Hepatocyte (in vitro differentiated cells): ENCODE measurements at regions not wholly inside any gene's neighbourhood (a gene's known extent, or its start where the extent isn't known, plus 50 kb on each side); places are given as distances from the start of the nearest gene placed in this dataset.

ENCODE experiments used
- DNase-seq: peaks from one replicate; pipeline ENCODE4 v3.0.0-alpha.2; 2016; ENCODE audit warnings: low spot score
- H2AFZ ChIP-seq: fragments of 200-600 bp; sonication (generic); 2 replicates; pipeline ENCODE4 v1.6.0; 2016; ENCODE audit warnings: antibody characterized with exemption, mild to moderate bottlenecking
- H3K27ac ChIP-seq: fragments of 200-600 bp; sonication (generic); 2 replicates; pipeline ENCODE4 v1.5.1; 2016; ENCODE audit warnings: mild to moderate bottlenecking
- H3K27me3 ChIP-seq: fragments of 200-600 bp; sonication (generic); 2 replicates; pipeline ENCODE4 v1.6.1; 2016
- H3K36me3 ChIP-seq: fragments of 200-600 bp; sonication (generic); replicated peaks from 2 replicates; pipeline ENCODE4 v1.5.1; 2016; ENCODE audit warnings: low read depth; ENCODE audit not compliant: insufficient read depth
- H3K4me1 ChIP-seq: fragments of 200-600 bp; sonication (generic); 2 replicates; pipeline ENCODE4 v1.5.1; 2016; ENCODE audit warnings: mild to moderate bottlenecking, moderate library complexity; ENCODE audit not compliant: insufficient read depth
- H3K4me2 ChIP-seq: fragments of 200-600 bp; sonication (generic); 2 replicates; pipeline ENCODE4 v1.6.0; 2016
- H3K4me3 ChIP-seq: fragments of 200-600 bp; sonication (generic); 2 replicates; pipeline ENCODE4 v1.5.1; 2016; ENCODE audit warnings: mild to moderate bottlenecking
- H3K79me2 ChIP-seq: fragments of 200-600 bp; sonication (generic); 2 replicates; pipeline ENCODE4 v1.6.0; 2017; ENCODE audit warnings: mild to moderate bottlenecking
- H3K9me2 ChIP-seq: fragments of 200-600 bp; sonication (generic); replicated peaks from 2 replicates; pipeline ENCODE4 v1.6.0; 2017; ENCODE audit warnings: mild to moderate bottlenecking; ENCODE audit not compliant: insufficient read depth
- H3K9me3 ChIP-seq: fragments of 200-600 bp; sonication (generic); 2 replicates; pipeline ENCODE4 v1.5.1; 2016; ENCODE audit warnings: low read depth, mild to moderate bottlenecking
- H4K20me1 ChIP-seq: fragments of 200-600 bp; sonication (generic); 2 replicates; pipeline ENCODE4 v1.6.0; 2016; ENCODE audit warnings: mild to moderate bottlenecking; ENCODE audit not compliant: insufficient read depth, poor library complexity, severe bottlenecking
- EZH2 ChIP-seq: fragments of 200-600 bp; sonication (generic); IDR thresholded peaks from 2 replicates; pipeline ENCODE4 v1.6.1; 2016; ENCODE audit warnings: antibody characterized with exemption, mild to moderate bottlenecking, borderline replicate concordance
- EZH2phosphoT487 ChIP-seq: fragments of 200-600 bp; sonication (generic); IDR thresholded peaks from one replicate; pipeline ENCODE4 v1.6.1; 2018; ENCODE audit warnings: antibody characterized with exemption, mild to moderate bottlenecking, low read depth, moderate library complexity; ENCODE audit not compliant: unreplicated experiment, severe bottlenecking
- WGBS: methylation state at CpG from one replicate; pipeline ENCODE4 v1.1.6; 2016; ENCODE audit warnings: low lambda C conversion rate; ENCODE audit errors: missing lambda C conversion rate; 5-methylcytosine and 5-hydroxymethylcytosine counted together
- TF ChIP-seq, protein P1 (sequence below): fragments of 200-600 bp; sonication (generic); IDR thresholded peaks from 2 replicates; pipeline ENCODE4 v1.5.1; 2016; ENCODE audit warnings: antibody characterized with exemption, mild to moderate bottlenecking; ENCODE audit not compliant: poor library complexity

DNA sequence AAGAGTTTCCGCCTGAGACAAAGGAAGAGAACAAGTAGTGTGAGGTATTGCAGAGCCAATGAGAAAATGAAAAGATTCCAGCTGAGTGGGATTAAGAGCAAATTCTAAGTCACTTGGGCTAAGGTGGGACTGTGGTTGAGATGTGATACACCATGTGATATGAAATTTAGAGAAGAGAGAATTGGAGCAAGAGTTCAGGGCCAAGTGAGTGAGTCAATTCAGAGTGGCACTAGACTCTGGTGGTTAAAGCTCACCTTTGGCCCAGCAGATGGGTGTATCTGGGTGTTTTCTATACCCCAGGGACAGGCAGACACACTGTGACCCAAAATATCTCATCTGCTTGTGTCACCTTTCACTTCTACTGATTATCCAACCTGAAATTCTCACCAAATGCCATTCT, 368.1 kb downstream of the KCNN2 start:
- no peaks in the 10 kb centered on the region for H3K27me3 ChIP-seq
- TF ChIP-seq, protein P1, sequence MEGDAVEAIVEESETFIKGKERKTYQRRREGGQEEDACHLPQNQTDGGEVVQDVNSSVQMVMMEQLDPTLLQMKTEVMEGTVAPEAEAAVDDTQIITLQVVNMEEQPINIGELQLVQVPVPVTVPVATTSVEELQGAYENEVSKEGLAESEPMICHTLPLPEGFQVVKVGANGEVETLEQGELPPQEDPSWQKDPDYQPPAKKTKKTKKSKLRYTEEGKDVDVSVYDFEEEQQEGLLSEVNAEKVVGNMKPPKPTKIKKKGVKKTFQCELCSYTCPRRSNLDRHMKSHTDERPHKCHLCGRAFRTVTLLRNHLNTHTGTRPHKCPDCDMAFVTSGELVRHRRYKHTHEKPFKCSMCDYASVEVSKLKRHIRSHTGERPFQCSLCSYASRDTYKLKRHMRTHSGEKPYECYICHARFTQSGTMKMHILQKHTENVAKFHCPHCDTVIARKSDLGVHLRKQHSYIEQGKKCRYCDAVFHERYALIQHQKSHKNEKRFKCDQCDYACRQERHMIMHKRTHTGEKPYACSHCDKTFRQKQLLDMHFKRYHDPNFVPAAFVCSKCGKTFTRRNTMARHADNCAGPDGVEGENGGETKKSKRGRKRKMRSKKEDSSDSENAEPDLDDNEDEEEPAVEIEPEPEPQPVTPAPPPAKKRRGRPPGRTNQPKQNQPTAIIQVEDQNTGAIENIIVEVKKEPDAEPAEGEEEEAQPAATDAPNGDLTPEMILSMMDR = no peak
- TF ChIP-seq EZH2 = no peak
- no peak for TF ChIP-seq EZH2phosphoT487

DNA sequence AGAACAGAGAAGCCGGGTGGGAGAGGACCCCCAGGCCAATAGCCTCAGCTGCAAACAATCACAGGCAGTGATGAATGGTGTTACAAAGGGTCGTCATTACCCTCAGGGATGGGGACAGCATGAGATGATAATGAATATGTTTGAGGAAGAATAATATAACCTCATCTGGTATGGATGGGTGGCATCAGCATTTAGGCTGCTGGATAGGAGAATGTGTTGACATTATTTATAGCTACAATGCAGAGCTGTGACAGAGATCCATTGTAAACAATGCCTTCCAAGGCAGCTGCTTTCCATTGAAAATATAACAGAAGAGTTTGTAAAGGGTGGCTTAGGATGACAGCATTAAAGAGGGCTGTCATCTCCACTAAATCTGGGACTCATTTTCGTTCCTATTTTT, 365.5 kb downstream of the KCNN2 start:
- Histone ChIP-seq H3K27me3 (no peaks in the 10 kb centered on the region), H3K9me3 (no peaks in the 10 kb centered on the region), H2AFZ (no peak overlapping the region), H4K20me1 (no peaks in the 10 kb centered on the region), H3K36me3 (no peaks in the 10 kb centered on the region), H3K79me2 (no peaks in the 10 kb centered on the region), H3K4me1 (no peaks in the 10 kb centered on the region), H3K27ac (no peak overlapping the region), H3K9me2 (no peaks in the 10 kb centered on the region), H3K4me2 (no peak overlapping the region), H3K4me3 (no peak overlapping the region)
- TF ChIP-seq, protein P1 = no peak
- TF ChIP-seq EZH2 (no peak), EZH2phosphoT487 (no peak)
- DNase-seq = no peak
- 48% methylated on average over 3 of the region's 3 CpGs for WGBS

More for the DNA sequence above, 368.1 kb downstream of the KCNN2 start:
- no peak overlapping the region for H3K27ac ChIP-seq
- DNase-seq = no peak
- no peaks in the 10 kb centered on the region for H3K4me1 ChIP-seq
- 95% methylated on average over 1 of the region's 1 CpG for WGBS
- no peaks in the 10 kb centered on the region for H4K20me1 ChIP-seq
- H3K4me3 ChIP-seq = no peak overlapping the region
- H2AFZ ChIP-seq = no peak overlapping the region
- no peaks in the 10 kb centered on the region for H3K9me2 ChIP-seq
- no peak overlapping the region for H3K4me2 ChIP-seq
- no peaks in the 10 kb centered on the region for H3K36me3 ChIP-seq
- no peaks in the 10 kb centered on the region for H3K9me3 ChIP-seq
- H3K79me2 ChIP-seq = no peaks in the 10 kb centered on the region

- Histone ChIP-seq H4K20me1 (no peaks in the 10 kb centered on the region), H3K9me3 (no peaks in the 10 kb centered on the region), H3K27ac (no peak overlapping the region), H3K79me2 (no peaks in the 10 kb centered on the region), H2AFZ (no peak overlapping the region), H3K4me1 (no peaks in the 10 kb centered on the region), H3K4me2 (no peak overlapping the region), H3K4me3 (no peak overlapping the region), H3K36me3 (no peaks in the 10 kb centered on the region), H3K27me3 (no peaks in the 10 kb centered on the region), H3K9me2 (no peaks in the 10 kb centered on the region)
- WGBS = 37% methylated on average over 2 of the region's 2 CpGs
- DNase-seq = no peak
- TF ChIP-seq EZH2 = no peak
- TF ChIP-seq, protein P1 = no peak
- TF ChIP-seq EZH2phosphoT487 = no peak
Measured at GRCh38 chr5:114726131-114726530, 364.3 kb downstream of the KCNN2 start.

- Histone ChIP-seq H3K4me2 (no peak overlapping the region), H3K9me2 (no peaks in the 10 kb centered on the region), H3K4me3 (no peak overlapping the region), H3K27ac (no peak overlapping the region), H3K36me3 (no peaks in the 10 kb centered on the region), H3K9me3 (peaks cover 11% of the 10 kb centered on the region), H3K27me3 (no peaks in the 10 kb centered on the region), H3K79me2 (no peaks in the 10 kb centered on the region), H2AFZ (no peak overlapping the region), H4K20me1 (no peaks in the 10 kb centered on the region), H3K4me1 (no peaks in the 10 kb centered on the region)
- TF ChIP-seq, protein P1 = no peak
- TF ChIP-seq EZH2 (no peak), EZH2phosphoT487 (no peak)
- DNase-seq = no peak
Measured at GRCh38 chr5:114719268-114719667, 357.4 kb downstream of the KCNN2 start.
